ENCODE measurements at regions not wholly inside any gene's neighbourhood (a gene's known extent, or its start where the extent isn't known, plus 50 kb on each side); places are given as distances from the start of the nearest gene placed in this dataset.

- Histone ChIP-seq H3K27me3 (no peaks in the 10 kb centered on the region), H3K36me3 (no peaks in the 10 kb centered on the region), H3K4me1 (no peaks in the 10 kb centered on the region), H3K9me3 (peaks cover 0 to 4% (median 0%) of the 10 kb centered on the region in 3 donors), H3K4me3 (no peak overlapping the region), H3K27ac (no peak overlapping the region)
- TF ChIP-seq, protein P1, sequence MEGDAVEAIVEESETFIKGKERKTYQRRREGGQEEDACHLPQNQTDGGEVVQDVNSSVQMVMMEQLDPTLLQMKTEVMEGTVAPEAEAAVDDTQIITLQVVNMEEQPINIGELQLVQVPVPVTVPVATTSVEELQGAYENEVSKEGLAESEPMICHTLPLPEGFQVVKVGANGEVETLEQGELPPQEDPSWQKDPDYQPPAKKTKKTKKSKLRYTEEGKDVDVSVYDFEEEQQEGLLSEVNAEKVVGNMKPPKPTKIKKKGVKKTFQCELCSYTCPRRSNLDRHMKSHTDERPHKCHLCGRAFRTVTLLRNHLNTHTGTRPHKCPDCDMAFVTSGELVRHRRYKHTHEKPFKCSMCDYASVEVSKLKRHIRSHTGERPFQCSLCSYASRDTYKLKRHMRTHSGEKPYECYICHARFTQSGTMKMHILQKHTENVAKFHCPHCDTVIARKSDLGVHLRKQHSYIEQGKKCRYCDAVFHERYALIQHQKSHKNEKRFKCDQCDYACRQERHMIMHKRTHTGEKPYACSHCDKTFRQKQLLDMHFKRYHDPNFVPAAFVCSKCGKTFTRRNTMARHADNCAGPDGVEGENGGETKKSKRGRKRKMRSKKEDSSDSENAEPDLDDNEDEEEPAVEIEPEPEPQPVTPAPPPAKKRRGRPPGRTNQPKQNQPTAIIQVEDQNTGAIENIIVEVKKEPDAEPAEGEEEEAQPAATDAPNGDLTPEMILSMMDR (IDR thresholded peaks at IDR 0.05): no peak
- intact Hi-C loops (cut with DNase I; ENCODE audit: low total_unique reads): no loop called here
- DNase-seq: no peak
Observed at GRCh38 chr15:53851110-53851848, 91.8 kb upstream of the WDR72 start.

DNA sequence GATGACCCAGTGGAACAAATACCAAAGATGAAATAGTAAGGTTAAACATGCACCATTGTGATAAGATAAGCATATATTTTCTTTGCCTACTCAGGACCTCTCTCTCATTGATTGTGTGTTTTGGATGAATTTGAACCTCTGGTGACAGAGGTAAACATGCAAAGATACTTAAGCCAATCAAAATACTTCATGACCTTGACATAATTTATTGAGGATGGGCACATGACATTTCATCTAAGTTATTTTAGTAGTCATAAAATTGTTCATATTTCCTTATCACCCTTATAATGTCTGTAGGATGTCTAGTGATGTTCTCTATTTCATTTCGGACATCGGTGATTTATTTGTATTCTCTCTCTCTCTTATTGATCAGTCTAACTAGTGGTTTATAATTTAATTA, 88.3 kb upstream of the WDR72 start:
- no peak for DNase-seq
- H3K27ac ChIP-seq: no peak overlapping the region
- intact Hi-C loops (cut with DNase I; ENCODE audit: low total_unique reads): no loop called here
- no peak overlapping the region for H3K4me3 ChIP-seq
- no peaks in the 10 kb centered on the region for H3K36me3 ChIP-seq
- TF ChIP-seq, protein P1 (IDR thresholded peaks at IDR 0.05): no peak
- H3K4me1 ChIP-seq: no peaks in the 10 kb centered on the region
- no peaks in the 10 kb centered on the region for H3K9me3 ChIP-seq
- no peaks in the 10 kb centered on the region for H3K27me3 ChIP-seq

DNA sequence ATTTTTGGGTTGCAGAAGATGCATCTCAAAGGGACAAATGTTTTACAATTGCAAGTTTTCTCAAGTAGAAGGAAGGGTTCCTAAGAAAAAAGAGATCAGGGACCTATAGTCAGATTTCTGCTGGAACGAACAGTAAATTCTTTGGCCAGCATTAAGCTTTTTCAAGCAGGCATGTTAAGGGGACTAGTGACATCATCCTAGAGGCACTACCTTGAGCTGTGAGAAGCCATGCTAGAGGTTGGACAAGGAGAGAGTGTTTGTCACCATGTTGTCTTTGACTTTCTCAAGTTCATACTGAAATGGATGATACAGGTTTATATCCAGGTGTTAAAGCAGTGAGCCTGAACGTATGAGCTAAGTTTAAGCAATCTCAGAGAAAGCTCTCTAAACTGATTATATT, 85.2 kb upstream of the WDR72 start:
- Histone ChIP-seq H3K4me3 (no peak overlapping the region), H3K4me1 (no peaks in the 10 kb centered on the region), H3K27me3 (no peaks in the 10 kb centered on the region), H3K36me3 (no peaks in the 10 kb centered on the region), H3K27ac (no peak overlapping the region), H3K9me3 (no peaks in the 10 kb centered on the region)
- TF ChIP-seq, protein P1 (IDR thresholded peaks at IDR 0.05): no peak
- no peak for DNase-seq
- intact Hi-C loops (cut with DNase I; ENCODE audit: low total_unique reads): no loop called here

DNA sequence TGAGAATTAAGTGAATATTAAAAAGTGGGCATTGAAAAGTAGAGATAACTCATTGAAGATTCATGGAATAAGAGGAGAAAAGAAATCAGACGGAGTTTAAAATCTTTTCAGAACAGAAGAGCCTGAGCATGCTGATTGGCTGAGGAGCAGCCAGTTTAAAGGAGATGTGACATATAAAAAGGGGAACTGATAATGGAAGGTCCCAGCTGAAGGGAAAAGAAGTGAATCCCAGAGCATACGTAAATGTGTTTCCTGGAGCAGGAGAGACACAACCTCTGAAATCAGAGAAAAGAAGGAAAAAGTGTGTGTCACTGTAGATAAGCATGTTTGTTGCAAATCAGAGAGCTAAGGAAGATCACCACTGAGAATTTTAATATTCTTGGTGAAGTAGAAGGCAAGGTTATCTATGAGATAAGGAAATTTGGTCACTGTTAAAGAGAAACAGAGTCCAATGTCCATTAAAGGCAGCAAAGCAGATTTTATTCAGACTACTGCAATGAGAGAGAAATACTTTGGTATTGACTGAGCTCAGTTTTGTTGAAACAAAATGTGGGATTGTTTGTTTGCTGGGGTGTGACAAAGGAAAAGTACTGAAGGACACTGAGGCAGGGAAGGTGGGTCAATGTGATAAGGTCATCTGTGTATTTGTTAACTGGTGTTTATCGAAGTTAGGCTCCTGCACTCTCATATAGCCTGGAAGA, 84.6 kb upstream of the WDR72 start:
- Histone ChIP-seq H3K4me3 (no peak overlapping the region), H3K27ac (no peak overlapping the region), H3K9me3 (no peaks in the 10 kb centered on the region), H3K27me3 (no peaks in the 10 kb centered on the region), H3K4me1 (no peaks in the 10 kb centered on the region), H3K36me3 (no peaks in the 10 kb centered on the region)
- intact Hi-C loops (cut with DNase I; ENCODE audit: low total_unique reads): no loop called here
- TF ChIP-seq, protein P1 (IDR thresholded peaks at IDR 0.05): no peak
- no peak for DNase-seq

GRCh38 chr15:53843166-53843565, 83.7 kb upstream of the WDR72 start:
- H3K9me3 ChIP-seq: no peaks in the 10 kb centered on the region
- no peaks in the 10 kb centered on the region for H3K4me1 ChIP-seq
- H3K36me3 ChIP-seq: no peaks in the 10 kb centered on the region
- H3K4me3 ChIP-seq: no peak overlapping the region
- TF ChIP-seq, protein P1 (IDR thresholded peaks at IDR 0.05): no peak
- intact Hi-C loops (cut with DNase I; ENCODE audit: low total_unique reads): no loop called here
- H3K27ac ChIP-seq: no peak overlapping the region
- DNase-seq: no peak
- H3K27me3 ChIP-seq: no peaks in the 10 kb centered on the region
